SK-N-MC (cell line): ENCODE measurements at regions not wholly inside any gene's neighbourhood (a gene's known extent, or its start where the extent isn't known, plus 50 kb on each side); places are given as distances from the start of the nearest gene placed in this dataset.

Experiments
- DNase-seq: peaks from one replicate; pipeline ENCODE4 v3.0.0-alpha.2; 2011; ENCODE audit warnings: low read depth, low spot score
- H3K27ac ChIP-seq: fragments of 200-600 bp; sonication (generic); 2 replicates; pipeline ENCODE4 v1.5.1; 2016; ENCODE audit warnings: mixed run types
- H3K36me3 ChIP-seq: fragments of 200-600 bp; sonication (generic); 2 replicates; pipeline ENCODE4 v1.6.1; 2017; ENCODE audit warnings: antibody characterized with exemption, low read length, mixed read lengths; ENCODE audit not compliant: insufficient read depth
- H3K4me3 ChIP-seq: fragments of 200-600 bp; sonication (generic); 2 replicates; pipeline ENCODE4 v1.5.1; 2016
- H3K9ac ChIP-seq: fragments of 200-600 bp; sonication (generic); 2 replicates; pipeline ENCODE4 v1.8.0; 2017; ENCODE audit warnings: mixed run types, mixed read lengths; ENCODE audit not compliant: insufficient read length
- H3K9me3 ChIP-seq: fragments of 200-600 bp; sonication (generic); 2 replicates; pipeline ENCODE4 v1.6.1; 2017; ENCODE audit warnings: low read depth, mild to moderate bottlenecking, antibody characterized with exemption, low read length, moderate library complexity, mixed read lengths
- EZH2 ChIP-seq: fragments of 200-600 bp; sonication (generic); IDR thresholded peaks from one replicate; pipeline ENCODE4 v1.6.1; 2017; ENCODE audit warnings: antibody characterized with exemption
- FOXP2 ChIP-seq: optimal IDR thresholded peaks from 2 replicates; pipeline ENCODE3; 2011; ENCODE audit warnings: mild to moderate bottlenecking, moderate library complexity; ENCODE audit not compliant: insufficient read depth; ENCODE audit errors: extremely low read length, control extremely low read depth
- POLR2AphosphoS5 ChIP-seq: IDR thresholded peaks from 2 replicates; pipeline ENCODE4 v1.6.1; 2012; ENCODE audit warnings: mild to moderate bottlenecking, low read depth, low read length, borderline replicate concordance

GRCh38 chr6:169850746-169851145 is 99.3 kb downstream of the ERMARD start:
- no peak overlapping the region for H3K4me3 ChIP-seq
- H3K9me3 ChIP-seq: no peaks in the 10 kb centered on the region
- no peak for TF ChIP-seq EZH2
- no peak for TF ChIP-seq POLR2AphosphoS5
- no peak for TF ChIP-seq FOXP2
- H3K36me3 ChIP-seq: no peaks in the 10 kb centered on the region
- DNase-seq: no peak
- H3K9ac ChIP-seq: no peak overlapping the region
- no peak overlapping the region for H3K27ac ChIP-seq

- H3K9me3 ChIP-seq: no peaks in the 10 kb centered on the region
- no peak overlapping the region for H3K4me3 ChIP-seq
- no peak overlapping the region for H3K27ac ChIP-seq
- no peaks in the 10 kb centered on the region for H3K36me3 ChIP-seq
- no peak for DNase-seq
- no peak overlapping the region for H3K9ac ChIP-seq
- TF ChIP-seq FOXP2 (no peak), POLR2AphosphoS5 (no peak), EZH2 (no peak)
Measured at GRCh38 chr6:169850154-169850553, 98.7 kb downstream of the ERMARD start.

GRCh38 chr6:169849396-169849795 is 98.0 kb downstream of the ERMARD start:
- Histone ChIP-seq H3K4me3 (no peak overlapping the region), H3K9me3 (no peaks in the 10 kb centered on the region), H3K27ac (no peak overlapping the region), H3K9ac (no peak overlapping the region), H3K36me3 (no peaks in the 10 kb centered on the region)
- no peak for DNase-seq
- TF ChIP-seq FOXP2 (no peak), POLR2AphosphoS5 (no peak), EZH2 (no peak)

- Histone ChIP-seq H3K9me3 (no peaks in the 10 kb centered on the region), H3K4me3 (no peak overlapping the region), H3K36me3 (no peaks in the 10 kb centered on the region), H3K27ac (no peak overlapping the region), H3K9ac (no peak overlapping the region)
- TF ChIP-seq POLR2AphosphoS5 (no peak), EZH2 (no peak), FOXP2 (no peak)
- no peak for DNase-seq
Measured at GRCh38 chr6:169848946-169849345, 97.5 kb downstream of the ERMARD start.

GRCh38 chr6:169847901-169848311 is 96.5 kb downstream of the ERMARD start:
- H3K9ac ChIP-seq: no peak overlapping the region
- no peaks in the 10 kb centered on the region for H3K9me3 ChIP-seq
- no peak overlapping the region for H3K27ac ChIP-seq
- no peak for DNase-seq
- H3K36me3 ChIP-seq: no peaks in the 10 kb centered on the region
- no peak overlapping the region for H3K4me3 ChIP-seq
- TF ChIP-seq FOXP2 (no peak), EZH2 (no peak), POLR2AphosphoS5 (no peak)

- no peak for DNase-seq
- no peak for TF ChIP-seq POLR2AphosphoS5
- TF ChIP-seq EZH2: no peak
- TF ChIP-seq FOXP2: no peak
- H3K27ac ChIP-seq: no peak overlapping the region
- H3K36me3 ChIP-seq: no peaks in the 10 kb centered on the region
- H3K9ac ChIP-seq: no peak overlapping the region
- H3K9me3 ChIP-seq: no peaks in the 10 kb centered on the region
- no peak overlapping the region for H3K4me3 ChIP-seq
Measured at GRCh38 chr6:169847141-169847674, 95.8 kb downstream of the ERMARD start.

GRCh38 chr6:169846286-169847056 is 95.0 kb downstream of the ERMARD start:
- Histone ChIP-seq H3K9me3 (no peaks in the 10 kb centered on the region), H3K4me3 (no peak overlapping the region), H3K27ac (no peak overlapping the region), H3K36me3 (no peaks in the 10 kb centered on the region), H3K9ac (no peak overlapping the region)
- TF ChIP-seq FOXP2: no peak
- no peak for TF ChIP-seq POLR2AphosphoS5
- TF ChIP-seq EZH2: no peak
- DNase-seq: no peak

GRCh38 chr6:169845426-169846285 is 94.2 kb downstream of the ERMARD start:
- Histone ChIP-seq H3K27ac (no peak overlapping the region), H3K9ac (no peak overlapping the region), H3K36me3 (no peaks in the 10 kb centered on the region), H3K4me3 (no peak overlapping the region), H3K9me3 (no peaks in the 10 kb centered on the region)
- TF ChIP-seq POLR2AphosphoS5: no peak
- no peak for TF ChIP-seq FOXP2
- TF ChIP-seq EZH2: no peak
- DNase-seq: no peak

GRCh38 chr6:169844946-169845345 is 93.5 kb downstream of the ERMARD start:
- Histone ChIP-seq H3K4me3 (no peak overlapping the region), H3K9ac (no peak overlapping the region), H3K36me3 (no peaks in the 10 kb centered on the region), H3K9me3 (no peaks in the 10 kb centered on the region), H3K27ac (no peak overlapping the region)
- TF ChIP-seq FOXP2: no peak
- TF ChIP-seq POLR2AphosphoS5: no peak
- no peak for TF ChIP-seq EZH2
- no peak for DNase-seq
